T-helper 17 cell (primary cell): ENCODE measurements at regions not wholly inside any gene's neighbourhood (a gene's known extent, or its start where the extent isn't known, plus 50 kb on each side); places are given as distances from the start of the nearest gene placed in this dataset.
"Not testable (repeated sequence)": the region's sequence is repeated elsewhere in the genome, so short reads cannot be mapped to it uniquely, and the experiment has no call there.

Source experiments
- ATAC-seq: fragments of 150-1000 bp; cut with Tn5 transposase; 2 replicates; pipeline ENCODE4 v1.10.0; 2021; ENCODE audit warnings: mild to moderate bottlenecking, moderate library complexity
- DNase-seq, 3 donors: peaks; one replicate each; pipeline versions ENCODE4 v3.0.0 to v3.0.0-alpha.2; 2020 to 2021
- H3K9me3 ChIP-seq: one replicate; pipeline ENCODE4 v1.7.0; 2013; ENCODE audit warnings: low read length, mild to moderate bottlenecking; ENCODE audit not compliant: control insufficient read depth, poor library complexity, severe bottlenecking
- H3K27ac Mint-ChIP-seq: one replicate; pipeline ENCODE4 v1.8.0; 2022; ENCODE audit warnings: mild to moderate bottlenecking, moderate library complexity, mixed read lengths
- H3K27me3 Mint-ChIP-seq: one replicate; pipeline ENCODE4 v1.8.0; 2022; ENCODE audit warnings: mixed read lengths
- H3K36me3 Mint-ChIP-seq: one replicate; pipeline ENCODE4 v1.8.0; 2022; ENCODE audit warnings: low read depth, mixed read lengths
- H3K4me1 Mint-ChIP-seq: one replicate; pipeline ENCODE4 v1.8.0; 2022; ENCODE audit warnings: mild to moderate bottlenecking, mixed read lengths
- H3K4me3 Mint-ChIP-seq: one replicate; pipeline ENCODE4 v1.8.0; 2022; ENCODE audit warnings: mild to moderate bottlenecking, moderate library complexity, mixed read lengths

DNA sequence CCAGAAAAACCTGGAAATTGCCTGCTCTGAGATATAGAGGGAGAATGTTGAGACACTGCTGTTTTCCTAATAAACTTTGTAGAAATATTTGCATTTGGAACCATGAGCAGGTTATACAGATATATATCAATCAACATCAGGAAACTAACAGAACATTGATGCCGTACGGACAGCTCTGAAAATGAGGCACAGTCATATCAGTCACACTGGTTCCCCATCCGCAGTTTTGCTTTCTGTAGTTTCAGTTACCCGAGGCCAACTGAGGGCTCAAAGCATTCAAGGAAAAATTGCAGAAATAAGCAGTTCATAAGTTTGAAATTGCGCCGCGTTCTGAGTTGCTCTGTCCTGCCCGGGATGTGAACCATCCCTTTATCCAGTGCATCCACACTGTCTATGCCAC, 137.9 kb downstream of the KLF6 start:
- ATAC-seq (no peak), DNase-seq (no peak)
- Mint-ChIP-seq H3K36me3 (no peaks in the 10 kb centered on the region), H3K27ac (no peak overlapping the region), H3K4me3 (no peak overlapping the region), H3K27me3 (peaks cover 9% of the 10 kb centered on the region), H3K4me1 (peaks cover 6% of the 10 kb centered on the region)
- H3K9me3 ChIP-seq: no peaks in the 10 kb centered on the region

- Mint-ChIP-seq H3K27me3 (peaks cover 4% of the 10 kb centered on the region), H3K36me3 (no peaks in the 10 kb centered on the region), H3K4me1 (peaks cover 4% of the 10 kb centered on the region), H3K27ac (no peak overlapping the region), H3K4me3 (no peak overlapping the region)
- no peak for ATAC-seq
- H3K9me3 ChIP-seq: no peaks in the 10 kb centered on the region
- no peak for DNase-seq
These were observed 139.6 kb downstream of the KLF6 start for GRCh38 chr10:3645406-3645805.

- no peak for DNase-seq
- Mint-ChIP-seq H3K27me3 (no peaks in the 10 kb centered on the region), H3K4me1 (peaks cover 3% of the 10 kb centered on the region), H3K36me3 (no peaks in the 10 kb centered on the region), H3K4me3 (no peak overlapping the region), H3K27ac (no peak overlapping the region)
- no peak for ATAC-seq
- no peaks in the 10 kb centered on the region for H3K9me3 ChIP-seq
These were observed 144.2 kb downstream of the KLF6 start for GRCh38 chr10:3640816-3641215.

- ATAC-seq (no peak), DNase-seq (no peak)
- no peak overlapping the region for H3K4me3 Mint-ChIP-seq
- H3K27me3 Mint-ChIP-seq: no peaks in the 10 kb centered on the region
- H3K27ac Mint-ChIP-seq: no peak overlapping the region
- no peaks in the 10 kb centered on the region for H3K36me3 Mint-ChIP-seq
- peaks cover 3% of the 10 kb centered on the region for H3K4me1 Mint-ChIP-seq
- H3K9me3 ChIP-seq: no peaks in the 10 kb centered on the region
These were observed 145.5 kb downstream of the KLF6 start for GRCh38 chr10:3639546-3639945.

DNA sequence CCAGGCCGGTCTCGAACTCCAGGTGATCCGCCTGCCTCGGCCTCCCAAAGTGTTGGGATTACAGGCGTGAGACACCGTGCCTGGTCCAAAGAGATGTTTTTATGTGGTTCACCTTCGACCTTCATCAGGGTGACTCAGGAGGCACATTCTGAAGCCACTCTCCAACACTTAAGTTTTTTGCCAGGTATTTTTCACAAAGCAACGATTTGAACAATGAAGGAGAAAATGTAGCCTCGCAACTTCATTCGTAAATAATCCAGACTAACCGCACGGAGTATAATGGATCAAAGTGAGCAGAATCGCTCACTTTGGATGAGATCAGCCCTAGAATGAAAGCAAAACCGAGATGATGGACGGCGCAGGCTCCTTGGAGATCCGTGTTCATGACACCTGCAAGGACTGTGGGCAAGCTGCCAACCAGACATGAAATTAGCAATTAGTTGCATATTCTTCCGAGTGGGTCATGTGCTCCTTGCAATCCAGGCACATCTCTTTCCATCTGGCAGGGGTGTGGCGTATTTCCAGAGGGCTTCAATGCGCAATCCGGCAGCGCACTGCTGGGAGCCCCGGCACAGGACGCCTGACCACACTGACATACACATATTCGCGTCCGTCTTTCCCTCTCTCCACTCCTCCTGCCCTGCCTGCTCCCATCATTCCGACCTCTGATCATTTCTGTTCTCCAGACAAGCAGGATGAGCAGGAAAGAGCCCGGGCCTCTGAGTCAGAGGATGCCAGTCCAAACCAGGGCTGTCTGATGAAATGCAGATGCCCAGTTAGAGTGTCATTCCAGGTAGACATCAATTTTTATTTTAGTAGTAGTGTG, 148.4 kb downstream of the KLF6 start:
- no peak overlapping the region for H3K27ac Mint-ChIP-seq
- H3K27me3 Mint-ChIP-seq: no peaks in the 10 kb centered on the region
- DNase-seq: no peak
- H3K4me1 Mint-ChIP-seq: peaks cover 3% of the 10 kb centered on the region
- no peak overlapping the region for H3K4me3 Mint-ChIP-seq
- H3K36me3 Mint-ChIP-seq: peaks cover 2% of the 10 kb centered on the region
- H3K9me3 ChIP-seq: no peaks in the 10 kb centered on the region
- ATAC-seq: no peak

GRCh38 chr10:3635697-3636096, 149.3 kb downstream of the KLF6 start:
- DNase-seq: no peak
- no peak overlapping the region for H3K4me3 Mint-ChIP-seq
- ATAC-seq: no peak

GRCh38 chr10:3635211-3635671, 149.8 kb downstream of the KLF6 start:
- Mint-ChIP-seq H3K36me3 (peaks cover 2% of the 10 kb centered on the region), H3K27ac (no peak overlapping the region), H3K27me3 (no peaks in the 10 kb centered on the region), H3K4me1 (peaks cover 3% of the 10 kb centered on the region), H3K4me3 (no peak overlapping the region)
- ATAC-seq (no peak), DNase-seq (no peak)
- H3K9me3 ChIP-seq: no peaks in the 10 kb centered on the region

More at GRCh38 chr10:3635697-3636096, 149.3 kb downstream of the KLF6 start:
- no peaks in the 10 kb centered on the region for H3K27me3 Mint-ChIP-seq
- no peaks in the 10 kb centered on the region for H3K9me3 ChIP-seq
- peaks cover 2% of the 10 kb centered on the region for H3K36me3 Mint-ChIP-seq
- H3K4me1 Mint-ChIP-seq: peaks cover 3% of the 10 kb centered on the region
- no peak overlapping the region for H3K27ac Mint-ChIP-seq

DNA sequence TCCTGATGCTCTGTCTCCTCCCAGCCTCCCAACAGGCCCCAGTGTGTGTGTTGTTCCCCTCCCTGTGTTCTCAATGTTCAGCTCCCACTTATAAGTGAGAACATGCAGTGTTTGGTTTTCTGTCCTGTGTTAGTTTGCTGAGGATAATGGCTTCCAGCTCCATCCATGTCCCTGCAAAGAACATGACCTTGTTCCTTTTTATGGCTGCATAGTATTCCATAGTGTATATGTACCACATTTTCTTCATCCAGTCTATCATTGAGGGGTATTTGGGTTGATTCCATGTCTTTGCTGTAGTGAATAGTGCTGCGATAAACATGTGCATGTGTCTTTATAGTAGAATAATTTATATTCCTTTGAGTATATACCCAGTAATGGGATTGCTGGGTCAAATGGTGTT, 150.4 kb downstream of the KLF6 start:
- not testable (repeated sequence) for DNase-seq, H3K4me3 Mint-ChIP-seq, H3K36me3 Mint-ChIP-seq, ATAC-seq, H3K27me3 Mint-ChIP-seq, H3K9me3 ChIP-seq, H3K27ac Mint-ChIP-seq, H3K4me1 Mint-ChIP-seq

- no peaks in the 10 kb centered on the region for H3K9me3 ChIP-seq
- peaks cover 2% of the 10 kb centered on the region for H3K36me3 Mint-ChIP-seq
- H3K4me3 Mint-ChIP-seq: no peak overlapping the region
- ATAC-seq: no peak
- no peak for DNase-seq
- no peak overlapping the region for H3K27ac Mint-ChIP-seq
- H3K27me3 Mint-ChIP-seq: no peaks in the 10 kb centered on the region
- peaks cover under 1% of the 10 kb centered on the region for H3K4me1 Mint-ChIP-seq
These were observed 153.2 kb downstream of the KLF6 start for GRCh38 chr10:3631701-3632330.

DNA sequence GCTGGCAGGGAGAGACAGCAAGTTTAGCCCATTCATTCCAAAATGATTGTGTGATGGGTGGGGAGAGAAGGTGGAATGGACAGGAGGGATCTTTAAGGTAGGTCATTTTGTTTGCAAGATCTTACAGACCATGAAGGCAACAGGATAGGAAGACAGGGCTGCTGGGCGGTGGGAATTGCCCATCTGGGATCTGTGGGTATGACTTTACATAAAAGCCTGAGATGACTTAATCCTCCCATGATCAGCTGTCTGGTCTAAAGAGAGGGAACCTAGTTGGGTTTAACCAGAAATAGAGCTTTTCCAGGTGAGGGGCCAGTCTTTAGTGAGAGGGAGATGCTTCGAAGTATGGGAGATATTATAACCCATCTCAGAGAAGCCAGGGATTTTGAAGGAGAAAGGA, 153.7 kb downstream of the KLF6 start:
- DNase-seq: no peak
- no peaks in the 10 kb centered on the region for H3K9me3 ChIP-seq
- peaks cover 2% of the 10 kb centered on the region for H3K36me3 Mint-ChIP-seq
- no peak overlapping the region for H3K27ac Mint-ChIP-seq
- no peaks in the 10 kb centered on the region for H3K4me1 Mint-ChIP-seq
- no peak overlapping the region for H3K4me3 Mint-ChIP-seq
- no peak for ATAC-seq
- H3K27me3 Mint-ChIP-seq: no peaks in the 10 kb centered on the region

DNA sequence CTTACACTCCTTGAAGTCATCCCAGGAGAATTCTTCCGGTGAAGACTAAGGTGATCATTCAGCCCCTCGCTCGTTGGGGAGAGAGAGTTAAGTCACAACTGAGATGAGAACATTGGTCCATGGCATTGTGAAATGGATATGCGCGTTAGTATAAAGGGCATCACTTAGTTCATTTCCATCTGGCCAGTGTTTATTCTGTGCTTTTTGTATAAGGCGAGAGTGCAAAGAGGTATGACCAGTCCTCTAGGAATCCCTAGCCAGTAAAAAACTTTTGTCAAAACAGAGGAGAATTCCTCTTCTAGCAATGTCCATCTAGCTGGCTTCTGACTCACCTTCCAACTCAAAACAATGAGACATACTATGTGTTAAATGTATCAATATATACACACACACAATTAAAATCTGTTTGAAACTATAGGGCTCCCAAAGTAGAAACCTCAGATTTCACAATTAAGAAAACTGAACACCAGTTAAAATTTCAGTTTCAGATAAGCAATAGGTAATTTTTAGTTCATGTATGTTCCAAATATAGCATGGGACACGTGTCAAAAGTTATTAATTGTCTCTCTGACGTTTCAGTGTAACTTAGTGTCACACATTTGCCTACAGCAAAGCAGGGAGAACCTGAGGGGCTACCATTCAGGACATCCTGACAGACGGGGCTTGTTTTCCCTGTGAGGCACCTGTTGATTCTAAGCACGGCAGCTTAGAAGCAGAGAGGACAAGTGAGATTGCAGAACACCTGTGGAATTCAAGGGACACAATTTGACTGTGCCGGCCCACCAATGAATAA, 158.9 kb downstream of the KLF6 start:
- no peaks in the 10 kb centered on the region for H3K36me3 Mint-ChIP-seq
- no peak overlapping the region for H3K4me3 Mint-ChIP-seq
- no peak for ATAC-seq
- H3K9me3 ChIP-seq: no peaks in the 10 kb centered on the region
- H3K27me3 Mint-ChIP-seq: no peaks in the 10 kb centered on the region
- H3K27ac Mint-ChIP-seq: no peak overlapping the region
- peaks cover 7% of the 10 kb centered on the region for H3K4me1 Mint-ChIP-seq
- DNase-seq: no peak

GRCh38 chr10:3624367-3624766, 160.6 kb downstream of the KLF6 start:
- H3K27me3 Mint-ChIP-seq: no peaks in the 10 kb centered on the region
- H3K27ac Mint-ChIP-seq: no peak overlapping the region
- DNase-seq (no peak), ATAC-seq (no peak)
- no peak overlapping the region for H3K4me3 Mint-ChIP-seq
- peaks cover 4% of the 10 kb centered on the region for H3K36me3 Mint-ChIP-seq
- H3K4me1 Mint-ChIP-seq: peaks cover 7% of the 10 kb centered on the region
- no peaks in the 10 kb centered on the region for H3K9me3 ChIP-seq

DNA sequence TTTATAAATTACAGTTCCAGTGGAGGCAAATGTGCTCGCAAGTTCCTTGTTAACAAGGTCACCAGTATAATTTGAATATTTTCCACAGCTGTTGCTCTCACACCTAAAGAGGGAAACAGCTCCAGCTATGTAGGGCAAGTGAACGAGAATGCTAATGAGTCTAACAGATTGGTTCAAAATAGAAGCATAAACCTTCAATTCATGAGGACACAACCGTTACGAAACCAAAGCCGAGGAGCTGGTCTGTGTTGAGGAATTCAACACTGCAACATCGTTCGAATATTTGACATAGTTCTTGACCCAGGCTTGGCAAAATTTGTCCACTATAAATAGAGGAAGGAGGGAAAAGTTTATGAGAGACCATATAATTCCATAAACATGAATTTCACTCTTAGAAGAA, 161.3 kb downstream of the KLF6 start:
- ATAC-seq (no peak), DNase-seq (no peak)
- Mint-ChIP-seq H3K4me3 (peak overlapping the region; percentile 54), H3K4me1 (peaks cover 7% of the 10 kb centered on the region), H3K27ac (no peak overlapping the region), H3K27me3 (no peaks in the 10 kb centered on the region), H3K36me3 (peaks cover 4% of the 10 kb centered on the region)
- H3K9me3 ChIP-seq: no peaks in the 10 kb centered on the region
